Uterus (tissue), 3 donors: ENCODE measurements at regions not wholly inside any gene's neighbourhood (a gene's known extent, or its start where the extent isn't known, plus 50 kb on each side); places are given as distances from the start of the nearest gene placed in this dataset.
"Not testable (repeated sequence)": the region's sequence is repeated elsewhere in the genome, so short reads cannot be mapped to it uniquely, and the experiment has no call there.

Experiments
- DNase-seq, 2 donors: peaks; one replicate each; pipeline ENCODE4 v3.0.0-alpha.2; 2019 to 2020
- H3K27ac ChIP-seq, 2 donors: fragments of 200-600 bp; sonication (generic); 1 replicate in 1 of 2; 2 replicates in 1 of 2; pipeline ENCODE4 v1.5.1; 2016 to 2018
- H3K27me3 ChIP-seq, 2 donors: fragments of 200-600 bp; sonication (generic); one replicate each; pipeline ENCODE4 v1.5.1; 2018 to 2019; ENCODE audit warnings: control low read depth in 1 of 2
- H3K36me3 ChIP-seq, 2 donors: fragments of 200-600 bp; sonication (generic); one replicate each; pipeline ENCODE4 v1.5.1; 2019; ENCODE audit warnings: control low read depth in 1 of 2
- H3K4me1 ChIP-seq, 2 donors: fragments of 200-600 bp; sonication (generic); one replicate each; pipeline ENCODE4 v1.5.1; 2018 to 2019; ENCODE audit warnings: control low read depth in 1 of 2
- H3K4me3 ChIP-seq, 2 donors: fragments of 200-600 bp; sonication (generic); 1 replicate in 1 of 2; 2 replicates in 1 of 2; pipeline ENCODE4 v1.5.1; 2018 to 2019; ENCODE audit warnings: mild to moderate bottlenecking in 1 of 2
- H3K9me3 ChIP-seq, 2 donors: fragments of 200-600 bp; sonication (generic); one replicate each; pipeline ENCODE4 v1.5.1; 2019; ENCODE audit warnings: control low read depth in 1 of 2
- POLR2A ChIP-seq, 2 donors: fragments of 450-650 bp; IDR thresholded peaks; one replicate each; pipeline ENCODE4 v1.6.1; 2016; ENCODE audit warnings: antibody characterized with exemption in 2 of 2, mild to moderate bottlenecking in 1 of 2, moderate library complexity in 1 of 2
- intact Hi-C: fragments of 100-400 bp; cut with DNase I; formaldehyde crosslinking; loops from one replicate; pipeline ENCODE4 v1.15.1; 2023; ENCODE audit warnings: low total_unique reads
- TF ChIP-seq, protein P1 (sequence below), 4 experiments: fragments of 200-600 bp in 2 of 4; fragments of 450-650 bp in 2 of 4; sonication (generic) in 2 of 4; IDR thresholded peaks; one replicate each; pipeline ENCODE4 v1.5.1; 2016 to 2019; ENCODE audit warnings: antibody characterized with exemption in 4 of 4, mild to moderate bottlenecking in 2 of 4, moderate library complexity in 1 of 4
- donor health status: DM: yes; HTN: yes; CAD: no.

GRCh38 chr16:86231996-86232350 is 278.4 kb upstream of the FOXF1 start:
- TF ChIP-seq, protein P1, sequence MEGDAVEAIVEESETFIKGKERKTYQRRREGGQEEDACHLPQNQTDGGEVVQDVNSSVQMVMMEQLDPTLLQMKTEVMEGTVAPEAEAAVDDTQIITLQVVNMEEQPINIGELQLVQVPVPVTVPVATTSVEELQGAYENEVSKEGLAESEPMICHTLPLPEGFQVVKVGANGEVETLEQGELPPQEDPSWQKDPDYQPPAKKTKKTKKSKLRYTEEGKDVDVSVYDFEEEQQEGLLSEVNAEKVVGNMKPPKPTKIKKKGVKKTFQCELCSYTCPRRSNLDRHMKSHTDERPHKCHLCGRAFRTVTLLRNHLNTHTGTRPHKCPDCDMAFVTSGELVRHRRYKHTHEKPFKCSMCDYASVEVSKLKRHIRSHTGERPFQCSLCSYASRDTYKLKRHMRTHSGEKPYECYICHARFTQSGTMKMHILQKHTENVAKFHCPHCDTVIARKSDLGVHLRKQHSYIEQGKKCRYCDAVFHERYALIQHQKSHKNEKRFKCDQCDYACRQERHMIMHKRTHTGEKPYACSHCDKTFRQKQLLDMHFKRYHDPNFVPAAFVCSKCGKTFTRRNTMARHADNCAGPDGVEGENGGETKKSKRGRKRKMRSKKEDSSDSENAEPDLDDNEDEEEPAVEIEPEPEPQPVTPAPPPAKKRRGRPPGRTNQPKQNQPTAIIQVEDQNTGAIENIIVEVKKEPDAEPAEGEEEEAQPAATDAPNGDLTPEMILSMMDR (IDR thresholded peaks at IDR 0.05), result no peak
- TF ChIP-seq POLR2A (IDR thresholded peaks at IDR 0.05), result no peak
- intact Hi-C loops, result no loop called here
- H3K9me3 ChIP-seq, result no peaks in the 10 kb centered on the region
- H3K4me3 ChIP-seq, result no peak overlapping the region
- H3K27ac ChIP-seq, result no peak overlapping the region
- H3K27me3 ChIP-seq, result no peaks in the 10 kb centered on the region
- no peaks in the 10 kb centered on the region for H3K36me3 ChIP-seq
- no peaks in the 10 kb centered on the region for H3K4me1 ChIP-seq
- peak in 1 of 2 donors; percentile 1 for DNase-seq

GRCh38 chr16:86232496-86232895 is 277.8 kb upstream of the FOXF1 start:
- H3K4me3 ChIP-seq, result no peak overlapping the region
- H3K9me3 ChIP-seq, result no peaks in the 10 kb centered on the region
- H3K27ac ChIP-seq, result no peak overlapping the region
- H3K36me3 ChIP-seq, result no peaks in the 10 kb centered on the region
- intact Hi-C loops, result no loop called here
- H3K27me3 ChIP-seq, result no peaks in the 10 kb centered on the region
- DNase-seq, result no peak
- H3K4me1 ChIP-seq, result no peaks in the 10 kb centered on the region
- TF ChIP-seq, protein P1 (IDR thresholded peaks at IDR 0.05), result no peak

GRCh38 chr16:86233506-86233905 is 276.8 kb upstream of the FOXF1 start:
- H3K9me3 ChIP-seq, H3K36me3 ChIP-seq, DNase-seq, intact Hi-C loops, H3K4me3 ChIP-seq, H3K27ac ChIP-seq, H3K4me1 ChIP-seq, H3K27me3 ChIP-seq: not testable (repeated sequence)

DNA sequence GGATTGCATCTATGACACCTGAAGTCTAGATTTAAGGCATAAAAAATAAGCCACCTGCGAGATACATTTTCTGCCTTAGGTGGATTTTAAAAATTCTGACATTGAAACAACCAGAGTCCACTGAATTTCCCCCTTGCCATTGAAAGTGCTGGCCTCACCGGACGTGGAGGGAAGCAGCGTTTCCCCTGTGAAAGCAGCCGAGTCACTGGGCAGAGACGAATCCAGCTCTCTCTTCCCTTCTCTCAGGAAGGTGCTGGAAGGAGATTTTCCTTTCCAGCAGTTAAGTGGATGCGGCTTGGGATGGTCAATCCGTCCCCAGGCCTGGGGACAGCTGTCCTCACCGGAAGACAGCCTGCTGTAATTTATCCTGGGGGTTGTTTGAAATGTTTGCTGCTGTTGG is 270.9 kb upstream of the FOXF1 start:
- intact Hi-C loops, result no loop called here
- H3K27ac ChIP-seq, result no peak overlapping the region
- H3K27me3 ChIP-seq, result no peaks in the 10 kb centered on the region
- H3K9me3 ChIP-seq, result no peaks in the 10 kb centered on the region
- H3K4me3 ChIP-seq, result no peak overlapping the region
- no peak for DNase-seq
- no peaks in the 10 kb centered on the region for H3K36me3 ChIP-seq
- no peaks in the 10 kb centered on the region for H3K4me1 ChIP-seq
- no peak for TF ChIP-seq POLR2A (IDR thresholded peaks at IDR 0.05)
- TF ChIP-seq, protein P1 (IDR thresholded peaks at IDR 0.05), result no peak

GRCh38 chr16:86240716-86241363 is 269.5 kb upstream of the FOXF1 start:
- no peak for TF ChIP-seq POLR2A (IDR thresholded peaks at IDR 0.05)
- TF ChIP-seq, protein P1 (IDR thresholded peaks at IDR 0.05), result no peak
- Histone ChIP-seq H3K27ac (no peak overlapping the region), H3K4me1 (no peaks in the 10 kb centered on the region), H3K36me3 (no peaks in the 10 kb centered on the region), H3K27me3 (no peaks in the 10 kb centered on the region), H3K9me3 (no peaks in the 10 kb centered on the region), H3K4me3 (no peak overlapping the region)
- DNase-seq, result peak in 1 of 2 donors; percentile 0
- intact Hi-C loops, result no loop called here

- H3K36me3 ChIP-seq, result no peaks in the 10 kb centered on the region
- intact Hi-C loops, result no loop called here
- no peak overlapping the region for H3K4me3 ChIP-seq
- DNase-seq, result peak in 1 of 2 donors; percentile 2
- H3K27me3 ChIP-seq, result no peaks in the 10 kb centered on the region
- H3K27ac ChIP-seq, result no peak overlapping the region
- no peaks in the 10 kb centered on the region for H3K4me1 ChIP-seq
- H3K9me3 ChIP-seq, result no peaks in the 10 kb centered on the region
- no peak for TF ChIP-seq POLR2A (IDR thresholded peaks at IDR 0.05)
Measured at GRCh38 chr16:86241681-86242080, 268.6 kb upstream of the FOXF1 start.
